Suppressor macrophage treated with lipopolysaccharide for 4 hours (primary cell): ENCODE measurements at regions not wholly inside any gene's neighbourhood (a gene's known extent, or its start where the extent isn't known, plus 50 kb on each side); places are given as distances from the start of the nearest gene placed in this dataset.

Source experiments
- DNase-seq: peaks from one replicate; pipeline ENCODE4 v3.0.0-alpha.2; 2020

DNA sequence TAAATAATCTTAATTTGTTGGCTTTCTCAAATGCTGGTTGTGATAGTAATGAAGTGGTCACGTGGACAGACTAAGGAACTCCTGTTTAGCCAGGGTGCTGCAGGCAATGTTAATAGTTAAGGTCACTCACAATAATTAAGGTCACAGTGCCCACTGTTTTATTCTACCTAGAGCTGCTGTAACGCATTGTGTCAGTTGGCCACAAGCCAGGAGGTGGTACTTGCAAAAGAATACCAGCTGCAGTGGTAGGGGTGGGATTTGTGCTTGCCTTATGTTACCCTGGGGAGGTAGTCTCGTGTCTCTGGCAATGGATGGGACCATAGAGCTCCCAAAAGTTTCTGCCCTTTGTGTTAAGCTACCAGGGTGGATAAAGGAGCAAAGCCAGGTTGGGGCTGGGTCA is 969.1 kb upstream of the CDH8 start:
- no peak for DNase-seq

GRCh38 chr16:62989480-62989879 is 953.2 kb upstream of the CDH8 start:
- no peak for DNase-seq

DNA sequence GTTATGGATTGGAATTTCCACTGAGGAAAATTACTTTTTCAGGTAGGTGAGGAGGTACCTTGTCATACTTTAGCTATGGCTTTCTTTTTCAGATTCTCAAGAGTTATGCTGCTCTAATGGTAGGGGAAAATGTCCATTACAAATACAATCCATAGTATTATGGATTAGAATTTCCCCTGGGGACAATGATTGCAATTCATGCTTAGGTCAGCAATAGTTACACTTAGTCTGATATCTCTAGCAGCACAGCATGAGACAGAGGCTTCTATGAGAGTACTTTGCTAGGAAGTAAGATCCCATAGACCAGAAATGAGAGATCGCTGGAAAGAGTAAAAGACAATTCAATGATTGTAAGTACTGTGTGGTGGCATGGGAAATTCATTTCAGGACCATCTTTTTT is 949.5 kb upstream of the CDH8 start:
- DNase-seq: no peak

GRCh38 chr16:62978451-62978850 is 942.2 kb upstream of the CDH8 start:
- DNase-seq: no peak

GRCh38 chr16:62977876-62978275 is 941.6 kb upstream of the CDH8 start:
- DNase-seq: no peak

DNA sequence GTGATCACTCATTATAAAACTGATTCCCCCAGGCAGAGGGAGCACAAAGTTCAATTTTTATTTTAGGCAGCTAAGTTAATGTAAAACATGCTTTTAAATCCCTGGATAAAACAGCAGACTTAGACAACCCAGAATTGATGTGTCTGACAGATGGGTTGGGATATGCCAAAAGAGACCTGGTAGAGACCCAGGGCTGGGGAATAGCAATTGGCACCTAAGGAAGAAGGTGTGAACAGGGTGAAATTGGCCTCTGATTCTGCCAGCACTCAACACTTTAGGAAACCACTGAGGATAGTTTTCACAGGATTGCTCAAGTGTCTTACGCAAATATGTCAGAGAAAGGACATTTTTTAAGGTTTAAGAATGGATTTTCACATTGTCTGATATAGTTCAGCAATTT is 938.2 kb upstream of the CDH8 start:
- DNase-seq: no peak

DNA sequence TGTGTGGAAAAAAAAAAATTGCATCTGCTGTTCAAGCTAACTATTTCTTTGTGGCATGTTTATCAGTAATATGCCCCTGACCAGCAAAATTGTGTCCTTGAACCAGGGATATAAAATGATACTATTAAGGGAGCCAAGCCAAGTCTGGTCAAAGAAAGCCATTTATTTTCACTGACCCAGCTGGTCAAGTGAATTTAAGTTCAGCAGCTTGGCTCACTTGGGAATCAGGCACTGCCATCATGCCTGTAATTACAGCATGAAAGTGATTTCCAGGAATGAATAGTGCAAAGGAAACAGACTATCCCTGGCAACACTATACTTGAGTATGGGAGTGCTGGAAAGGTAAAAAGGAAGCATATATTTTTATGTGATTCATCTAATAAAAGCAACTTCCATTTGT is 934.6 kb upstream of the CDH8 start:
- no peak for DNase-seq

DNA sequence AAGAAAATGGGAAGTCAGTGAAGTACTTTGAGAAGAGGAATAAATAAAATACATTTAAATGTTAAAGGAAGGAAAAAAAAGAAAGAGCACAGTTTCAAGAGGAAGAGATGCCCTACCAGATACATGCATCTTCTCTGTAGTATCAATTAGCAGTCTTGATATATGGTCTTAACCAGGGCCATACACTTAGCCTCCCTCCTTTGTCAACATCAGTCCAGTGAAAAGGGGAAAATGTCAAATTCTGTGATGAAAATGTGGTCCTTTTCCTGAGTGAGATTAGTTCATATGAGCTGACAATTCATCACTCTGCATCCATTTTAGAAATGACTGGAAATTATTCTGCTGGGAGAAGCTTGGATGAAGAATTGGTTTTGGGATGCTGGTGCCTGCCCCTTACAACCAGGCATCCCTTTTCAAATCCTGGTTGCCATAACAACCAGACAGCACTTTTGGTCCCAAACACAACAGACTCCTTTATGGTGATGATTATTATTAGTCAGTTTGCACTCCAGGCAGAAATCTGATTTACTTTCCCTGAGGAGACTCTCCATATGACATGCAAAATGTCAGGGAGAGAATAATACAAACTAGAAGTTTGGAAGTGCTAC is 933.6 kb upstream of the CDH8 start:
- DNase-seq: no peak

- no peak for DNase-seq
Measured at GRCh38 chr16:62967611-62968010, 931.4 kb upstream of the CDH8 start.

DNA sequence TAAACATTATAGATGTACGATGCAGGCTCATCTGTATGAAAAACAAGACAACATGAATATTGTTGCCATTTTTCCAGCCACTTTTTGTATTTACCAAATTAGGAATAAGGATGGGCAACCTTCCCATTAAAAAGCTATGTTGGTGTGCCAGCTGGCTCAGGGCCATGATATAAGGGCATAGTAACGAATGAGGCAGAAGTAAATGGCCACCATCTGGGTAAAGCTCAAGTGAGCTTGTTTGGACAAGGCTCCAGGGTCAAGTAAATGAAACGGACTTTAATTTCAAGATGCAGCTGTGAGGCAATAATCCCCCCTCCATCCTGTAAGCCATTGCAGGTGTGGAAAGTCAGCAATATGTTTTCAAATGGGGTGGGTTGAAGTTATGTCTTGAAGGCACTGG is 930.9 kb upstream of the CDH8 start:
- DNase-seq: no peak

- DNase-seq: no peak
Measured at GRCh38 chr16:62966626-62967025, 930.4 kb upstream of the CDH8 start.

DNA sequence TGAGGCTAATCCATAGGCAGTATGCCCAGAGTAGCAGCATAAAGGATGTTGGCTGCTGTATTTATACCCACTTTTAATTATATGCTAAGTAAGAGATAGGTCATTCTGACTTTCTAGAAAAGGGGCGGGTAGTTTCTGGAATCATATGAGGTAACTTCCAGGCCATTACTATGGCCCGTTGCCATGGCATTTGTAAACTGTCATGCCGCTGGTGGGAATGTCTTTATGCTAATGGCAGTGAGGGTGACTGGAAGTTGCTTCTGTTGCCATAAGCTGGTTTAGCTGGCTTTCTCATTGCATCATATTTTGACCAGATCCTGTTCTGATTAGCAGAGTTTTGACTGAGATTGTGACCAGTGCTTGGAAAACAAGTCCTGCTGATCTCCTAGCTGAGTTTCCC is 929.6 kb upstream of the CDH8 start:
- no peak for DNase-seq

GRCh38 chr16:62963846-62964245 is 927.6 kb upstream of the CDH8 start:
- DNase-seq: no peak

- DNase-seq: no peak
Measured at GRCh38 chr16:62955033-62955349, 918.8 kb upstream of the CDH8 start.

DNA sequence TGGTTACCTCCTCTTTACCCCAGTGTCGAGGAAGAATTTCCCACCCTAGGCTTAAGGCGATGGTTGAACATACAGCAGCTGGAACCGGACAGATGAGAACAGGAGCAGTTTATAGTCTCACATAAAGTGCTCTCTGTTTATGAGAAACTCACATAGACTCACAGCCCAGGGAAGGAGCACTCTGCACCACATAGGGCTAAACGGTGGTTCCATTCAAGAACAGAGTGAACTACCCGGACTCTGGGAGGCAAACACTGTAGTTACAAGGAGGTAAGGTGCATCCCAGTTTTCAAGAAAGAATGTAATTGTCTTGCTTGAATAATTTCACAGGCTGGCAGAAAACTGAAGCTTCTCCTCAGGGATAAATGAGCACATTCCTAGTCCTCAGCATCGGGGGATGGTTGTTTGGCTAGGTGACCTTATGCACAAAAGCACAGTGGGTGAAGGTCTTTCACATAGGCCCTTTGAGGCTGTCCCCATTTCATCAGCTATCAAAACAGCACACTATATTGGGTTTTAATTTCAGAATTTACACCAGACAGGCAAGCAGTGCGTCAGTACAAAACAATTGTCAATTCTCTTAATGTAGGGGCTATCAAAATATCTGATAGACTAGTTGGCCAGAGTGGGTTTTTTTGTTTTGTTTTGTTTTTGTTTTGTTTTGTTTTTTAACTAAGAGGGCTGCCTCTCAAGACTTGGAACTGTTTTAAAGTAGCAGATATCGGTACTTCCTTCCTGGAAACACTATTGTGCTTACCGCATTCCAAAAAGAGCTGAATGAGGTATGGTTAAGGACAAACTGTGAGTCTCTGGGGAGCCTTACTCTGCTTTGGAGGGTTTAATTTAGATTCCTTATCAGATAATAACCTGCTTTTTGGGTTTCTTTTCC is 918.1 kb upstream of the CDH8 start:
- DNase-seq: no peak

- DNase-seq: no peak
Measured at GRCh38 chr16:62950351-62950750, 914.1 kb upstream of the CDH8 start.

- no peak for DNase-seq
Measured at GRCh38 chr16:62940569-62940968, 904.3 kb upstream of the CDH8 start.

DNA sequence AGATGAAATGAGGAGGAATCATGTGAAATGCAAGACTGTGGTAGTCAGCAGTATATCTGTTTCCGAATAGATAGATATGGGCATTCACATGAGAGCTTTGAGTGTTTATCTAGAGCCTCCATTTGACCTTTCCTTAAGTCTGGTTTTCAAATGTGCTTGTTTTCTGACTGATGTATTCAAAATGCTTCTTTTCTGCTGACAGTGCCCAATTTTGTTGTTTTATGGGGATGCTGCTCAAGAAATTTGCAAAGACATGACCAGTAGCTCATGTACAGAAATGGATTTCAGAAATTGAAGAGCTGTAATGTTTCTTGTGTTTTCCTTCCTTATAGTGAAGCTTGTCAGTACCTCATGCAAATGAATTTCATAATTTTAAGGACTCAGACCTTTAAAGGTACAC is 903.4 kb upstream of the CDH8 start:
- DNase-seq: no peak

GRCh38 chr16:62933929-62934328 is 897.7 kb upstream of the CDH8 start:
- no peak for DNase-seq

DNA sequence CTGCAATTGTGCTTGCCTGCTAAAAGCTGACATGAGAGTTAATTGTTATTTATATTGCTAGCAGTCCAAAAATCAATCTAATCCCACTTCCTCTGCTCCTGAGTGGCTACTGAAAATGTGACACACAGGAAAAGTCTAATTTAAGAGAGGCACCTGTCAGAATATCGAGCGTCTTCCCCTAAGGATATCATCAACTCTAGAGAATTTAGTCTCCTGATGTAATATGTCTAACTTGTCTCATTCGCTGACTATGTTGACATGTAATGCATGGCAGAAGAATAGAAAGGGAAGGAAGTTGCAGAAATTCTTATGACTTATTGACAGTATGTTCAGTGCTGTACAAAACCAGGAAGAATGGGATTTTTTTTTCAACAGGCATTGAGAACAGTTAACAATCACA is 893.4 kb upstream of the CDH8 start:
- DNase-seq: no peak

- no peak for DNase-seq
Measured at GRCh38 chr16:62927122-62927521, 890.9 kb upstream of the CDH8 start.

- no peak for DNase-seq
Measured at GRCh38 chr16:62926121-62926801, 890.0 kb upstream of the CDH8 start.

DNA sequence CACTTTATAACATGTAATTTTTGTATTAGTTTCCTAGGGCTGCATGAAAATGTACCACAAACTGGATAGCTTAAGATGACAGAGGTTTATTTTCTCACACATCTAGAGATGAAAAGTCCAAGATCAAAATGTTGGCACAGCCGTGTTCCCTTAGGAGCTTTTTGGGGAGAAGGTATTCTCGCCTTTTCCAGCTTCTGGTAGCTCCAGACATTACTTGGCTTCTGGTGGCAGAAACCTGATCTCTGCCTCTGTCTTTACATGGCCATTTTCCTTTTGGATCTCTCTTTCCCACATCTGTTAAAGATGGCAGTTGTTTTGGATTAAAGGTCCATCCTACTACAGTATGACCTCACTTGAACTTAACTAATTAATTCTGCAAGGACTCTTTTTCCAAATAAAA is 885.7 kb upstream of the CDH8 start:
- DNase-seq: no peak

DNA sequence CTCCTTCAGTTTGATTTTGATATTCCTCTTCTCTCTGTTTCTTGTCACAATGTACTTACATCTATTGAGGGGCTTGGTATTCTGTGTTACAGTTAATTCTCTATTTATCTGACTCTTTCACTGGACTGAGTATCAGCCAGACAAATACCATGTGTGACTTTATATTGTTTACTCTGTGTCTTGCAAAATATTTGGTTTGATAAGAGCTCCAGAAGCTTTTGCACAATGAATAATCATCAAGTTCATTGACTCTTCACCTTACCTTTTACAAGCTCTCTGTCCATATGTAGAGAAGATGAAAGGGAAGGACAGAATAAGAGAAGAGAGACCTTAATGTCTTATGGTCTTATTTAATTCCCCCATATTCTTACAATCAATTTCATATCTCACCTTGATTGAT is 877.7 kb upstream of the CDH8 start:
- DNase-seq: no peak
